ENCODE measurements at regions not wholly inside any gene's neighbourhood (a gene's known extent, or its start where the extent isn't known, plus 50 kb on each side); places are given as distances from the start of the nearest gene placed in this dataset.
"Not testable (repeated sequence)": the region's sequence is repeated elsewhere in the genome, so short reads cannot be mapped to it uniquely, and the experiment has no call there.

DNA sequence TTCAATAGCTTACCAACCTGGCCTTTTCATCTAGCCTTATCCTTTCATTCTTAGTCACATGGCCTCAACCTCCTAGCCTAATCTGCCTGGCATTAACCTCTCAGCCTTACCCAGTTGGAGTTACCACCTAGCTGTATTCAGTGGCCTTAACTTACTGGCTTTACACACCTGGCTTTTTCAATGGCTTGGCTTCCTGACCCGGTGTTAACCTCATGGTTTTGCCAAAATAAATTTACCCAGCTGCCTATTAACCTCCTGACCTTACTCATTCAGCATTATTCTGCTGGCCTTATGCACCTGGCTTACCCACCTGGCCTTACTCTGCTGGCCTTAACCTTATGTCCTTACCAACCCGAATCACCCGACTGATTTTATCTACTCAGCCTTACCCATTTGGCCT lies 135.5 kb upstream of the ZSWIM2 start:
- no peak for DNase-seq
- H3K36me3 ChIP-seq (replicated peaks; ENCODE audit: control insufficient read depth, insufficient read depth, low read length), result no peaks in the 10 kb centered on the region

DNA sequence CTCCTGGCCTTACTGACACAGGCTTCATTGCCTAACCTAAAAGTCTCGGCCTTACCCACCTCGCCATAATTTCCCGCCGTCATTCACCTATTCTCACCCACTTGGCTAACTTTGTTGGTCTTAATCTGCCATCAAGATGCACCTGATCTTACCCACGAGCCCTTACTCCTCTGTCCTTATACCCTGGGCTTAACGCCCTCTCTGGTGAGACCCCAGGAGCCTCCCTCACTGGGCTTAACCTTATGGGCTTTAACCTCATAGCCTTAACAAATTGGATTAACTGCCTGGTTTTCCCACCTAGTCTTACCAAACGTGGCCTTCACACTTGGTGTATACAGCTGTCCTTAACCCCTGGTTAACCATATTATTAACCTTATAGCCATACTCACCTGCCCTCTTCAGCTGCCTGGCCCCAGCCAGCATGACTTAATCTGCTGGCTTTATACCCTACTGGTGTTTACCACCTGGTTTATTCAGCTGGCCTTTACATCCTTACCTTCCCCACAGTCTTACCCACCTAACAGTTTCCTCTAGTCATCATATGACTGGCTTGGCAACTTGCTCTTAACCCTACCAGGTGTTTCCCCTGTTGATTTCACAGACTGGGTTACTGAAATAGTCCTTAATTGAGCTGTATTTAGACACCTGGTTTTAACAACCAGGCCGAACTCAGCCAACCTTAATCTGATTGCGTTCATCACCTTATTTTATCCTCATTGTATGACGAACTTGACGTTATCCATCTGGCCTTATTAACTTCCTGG lies 132.0 kb upstream of the ZSWIM2 start:
- Histone ChIP-seq H3K4me3 (ENCODE audit: insufficient read depth, low read depth, low read length) (no peak overlapping the region), H3K27me3 (ENCODE audit: control insufficient read depth, insufficient read depth, low read length) (no peaks in the 10 kb centered on the region), H3K36me3 (replicated peaks; ENCODE audit: control insufficient read depth, insufficient read depth, low read length) (no peaks in the 10 kb centered on the region)
- DNase-seq, result no peak

More for the DNA sequence above, 135.5 kb upstream of the ZSWIM2 start:
- no peaks in the 10 kb centered on the region for H3K27me3 ChIP-seq (ENCODE audit: control insufficient read depth, insufficient read depth, low read length)
- no peak overlapping the region for H3K4me3 ChIP-seq (ENCODE audit: insufficient read depth, low read depth, low read length)

DNA sequence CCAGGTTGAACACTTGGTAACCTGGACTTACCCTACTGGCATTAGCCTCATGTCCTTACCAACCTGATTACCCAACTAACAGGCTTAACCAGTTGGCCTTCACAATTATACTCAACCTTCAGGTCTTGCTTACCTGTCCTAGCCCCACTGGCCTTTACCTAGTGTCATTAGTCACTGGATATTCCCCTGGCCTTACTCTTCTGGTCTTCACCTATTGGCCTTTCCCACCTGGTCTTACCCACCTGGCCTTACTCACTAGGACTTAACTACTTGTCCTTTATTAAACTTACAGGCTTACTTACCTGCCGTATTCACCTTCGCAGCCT lies 131.1 kb upstream of the ZSWIM2 start:
- Histone ChIP-seq H3K4me3 (ENCODE audit: insufficient read depth, low read depth, low read length) (no peak overlapping the region), H3K36me3 (replicated peaks; ENCODE audit: control insufficient read depth, insufficient read depth, low read length) (no peaks in the 10 kb centered on the region), H3K27me3 (ENCODE audit: control insufficient read depth, insufficient read depth, low read length) (no peaks in the 10 kb centered on the region)
- DNase-seq, result no peak

DNA sequence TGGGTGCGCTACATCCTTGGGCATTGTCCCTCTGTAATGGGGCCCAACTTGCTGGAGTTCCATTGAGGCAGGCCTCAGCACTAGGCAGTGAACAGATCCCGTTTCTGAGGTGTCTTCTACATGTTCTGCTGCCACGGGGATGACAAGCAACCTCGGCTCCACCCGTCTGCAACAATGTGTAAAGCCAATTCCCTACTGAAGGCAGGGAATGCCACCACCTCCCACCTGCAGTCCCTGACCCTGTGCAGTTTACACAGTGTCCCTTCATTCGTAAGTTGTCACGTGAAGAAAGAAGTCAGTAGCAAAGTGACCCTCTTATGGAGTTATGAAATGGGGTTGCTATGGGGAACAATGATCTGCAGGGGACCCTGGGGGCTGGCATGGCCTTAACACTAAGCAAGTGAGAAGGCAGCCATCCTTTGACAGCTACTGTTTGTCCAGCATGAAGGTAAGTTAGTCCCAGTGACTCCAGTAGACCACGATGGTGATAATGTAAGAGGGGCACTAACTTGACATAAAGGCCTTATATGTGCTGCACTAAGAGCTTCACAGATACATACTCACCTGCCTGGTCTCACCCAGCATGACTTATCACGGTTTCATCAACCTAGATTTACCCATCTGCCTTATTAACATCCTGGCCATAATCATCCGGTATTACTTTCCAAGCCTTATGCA lies 130.6 kb upstream of the ZSWIM2 start:
- H3K4me3 ChIP-seq (ENCODE audit: insufficient read depth, low read depth, low read length), result no peak overlapping the region
- DNase-seq, result no peak
- no peaks in the 10 kb centered on the region for H3K27me3 ChIP-seq (ENCODE audit: control insufficient read depth, insufficient read depth, low read length)
- no peaks in the 10 kb centered on the region for H3K36me3 ChIP-seq (replicated peaks; ENCODE audit: control insufficient read depth, insufficient read depth, low read length)

DNA sequence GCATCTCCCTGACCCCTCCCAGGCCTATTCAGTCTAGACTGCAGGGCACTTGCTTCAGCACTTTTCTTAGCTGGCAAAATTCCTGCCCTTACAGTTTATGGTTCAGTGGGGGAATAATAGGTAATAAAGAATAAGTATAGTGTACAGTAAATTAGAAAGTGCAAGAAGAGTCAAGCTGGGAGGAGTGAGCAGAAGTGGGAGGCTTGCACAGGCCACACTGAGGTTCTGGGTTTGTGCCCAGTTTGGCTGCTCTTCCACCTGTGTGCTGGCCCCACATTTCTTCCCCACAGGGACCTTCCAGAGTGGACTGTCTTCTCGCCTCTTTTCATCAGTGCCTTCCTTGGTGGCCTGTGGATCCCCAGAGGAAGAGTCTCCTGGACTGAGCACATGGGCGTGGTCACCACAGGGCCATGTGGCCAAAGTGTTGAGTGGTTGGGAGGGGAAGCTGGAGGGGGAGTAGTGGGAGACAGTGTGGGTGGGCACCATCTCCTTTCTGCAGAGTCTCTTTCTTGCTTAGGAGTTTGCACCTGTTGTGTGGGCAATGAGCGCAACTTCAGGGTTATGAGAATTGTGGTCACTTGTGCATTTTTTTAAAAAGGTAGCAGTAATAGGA lies 128.6 kb upstream of the ZSWIM2 start:
- Histone ChIP-seq H3K27me3 (ENCODE audit: control insufficient read depth, insufficient read depth, low read length) (no peaks in the 10 kb centered on the region), H3K4me3 (ENCODE audit: insufficient read depth, low read depth, low read length) (no peak overlapping the region), H3K36me3 (replicated peaks; ENCODE audit: control insufficient read depth, insufficient read depth, low read length) (no peaks in the 10 kb centered on the region)
- no peak for DNase-seq

DNA sequence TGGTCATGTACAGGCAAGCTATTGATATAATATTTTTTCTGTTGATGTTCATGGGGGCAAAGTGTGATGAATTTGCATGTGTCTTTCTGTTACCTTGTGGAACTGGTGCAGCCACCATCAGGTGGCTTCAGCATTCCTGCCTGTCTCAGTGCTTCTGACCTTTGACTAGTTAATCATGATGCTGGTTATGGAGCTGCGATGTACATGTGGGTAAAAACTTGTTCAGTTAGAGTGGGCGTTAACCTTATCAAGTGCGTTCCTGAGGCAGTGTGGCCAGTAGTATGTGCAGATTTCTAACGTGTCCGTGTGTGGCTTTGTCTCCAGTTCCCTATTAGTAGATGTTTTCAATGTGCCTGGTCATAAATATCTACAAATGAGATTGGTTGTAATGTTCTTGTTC lies 127.4 kb upstream of the ZSWIM2 start:
- Histone ChIP-seq H3K27me3 (ENCODE audit: control insufficient read depth, insufficient read depth, low read length) (no peaks in the 10 kb centered on the region), H3K36me3 (replicated peaks; ENCODE audit: control insufficient read depth, insufficient read depth, low read length) (no peaks in the 10 kb centered on the region), H3K4me3 (ENCODE audit: insufficient read depth, low read depth, low read length) (no peak overlapping the region)
- no peak for DNase-seq

DNA sequence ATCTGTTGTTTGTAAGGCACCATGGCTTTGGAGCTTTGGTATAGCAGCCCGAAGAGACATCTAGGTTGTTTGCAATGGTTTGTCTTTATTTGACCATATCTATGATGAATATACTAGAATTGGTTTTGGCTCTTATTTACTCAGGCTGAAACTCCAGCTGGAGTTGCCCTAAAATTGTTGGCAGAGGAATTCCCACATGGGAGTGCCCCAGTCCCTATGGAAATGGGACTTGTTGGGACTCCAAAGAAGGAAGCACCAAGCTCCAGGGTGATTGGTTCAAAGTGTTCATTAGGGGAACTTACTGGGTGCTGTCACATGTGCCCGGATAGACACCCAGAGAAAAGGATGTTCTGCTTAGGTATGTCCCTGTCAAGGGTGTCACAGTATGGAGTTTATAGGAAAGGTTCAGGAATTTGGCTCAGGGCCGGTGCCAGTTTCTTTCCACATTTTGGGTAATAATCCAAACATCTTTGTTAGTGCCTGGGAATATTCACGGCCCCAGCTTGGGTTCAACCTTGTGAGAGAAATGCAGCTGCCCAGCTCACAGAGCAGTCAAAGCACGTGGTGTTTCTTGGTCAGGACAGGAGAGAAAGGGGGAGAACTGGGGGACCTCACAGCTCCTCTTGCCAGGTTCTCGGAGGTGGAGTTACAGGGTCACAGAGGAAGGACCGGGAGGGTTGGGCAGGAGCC lies 123.5 kb upstream of the ZSWIM2 start:
- no peak for DNase-seq
- Histone ChIP-seq H3K27me3 (ENCODE audit: control insufficient read depth, insufficient read depth, low read length) (no peaks in the 10 kb centered on the region), H3K4me3 (ENCODE audit: insufficient read depth, low read depth, low read length) (no peak overlapping the region), H3K36me3 (replicated peaks; ENCODE audit: control insufficient read depth, insufficient read depth, low read length) (no peaks in the 10 kb centered on the region)

DNA sequence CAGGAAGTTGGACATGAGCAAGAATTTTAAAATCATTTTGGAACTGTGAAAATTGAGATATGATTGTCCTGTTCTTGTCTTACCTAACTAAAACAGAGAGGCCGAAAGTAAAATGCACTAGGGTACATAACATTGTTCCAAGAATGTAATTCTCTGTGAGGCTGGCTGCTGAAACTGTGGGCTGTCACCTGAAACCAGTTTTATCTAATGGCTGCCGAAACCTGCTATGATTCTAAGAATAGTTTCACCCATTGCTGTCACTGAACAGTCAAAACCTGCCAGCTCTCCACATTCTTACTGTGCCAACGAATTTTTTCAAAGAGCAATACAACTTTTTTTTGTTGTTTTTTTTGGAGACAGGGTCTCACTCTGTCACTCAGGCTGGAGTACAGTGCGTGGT lies 119.3 kb upstream of the ZSWIM2 start:
- Histone ChIP-seq H3K36me3 (replicated peaks; ENCODE audit: control insufficient read depth, insufficient read depth, low read length) (no peaks in the 10 kb centered on the region), H3K4me3 (ENCODE audit: insufficient read depth, low read depth, low read length) (no peak overlapping the region), H3K27me3 (ENCODE audit: control insufficient read depth, insufficient read depth, low read length) (no peaks in the 10 kb centered on the region)
- no peak for DNase-seq

DNA sequence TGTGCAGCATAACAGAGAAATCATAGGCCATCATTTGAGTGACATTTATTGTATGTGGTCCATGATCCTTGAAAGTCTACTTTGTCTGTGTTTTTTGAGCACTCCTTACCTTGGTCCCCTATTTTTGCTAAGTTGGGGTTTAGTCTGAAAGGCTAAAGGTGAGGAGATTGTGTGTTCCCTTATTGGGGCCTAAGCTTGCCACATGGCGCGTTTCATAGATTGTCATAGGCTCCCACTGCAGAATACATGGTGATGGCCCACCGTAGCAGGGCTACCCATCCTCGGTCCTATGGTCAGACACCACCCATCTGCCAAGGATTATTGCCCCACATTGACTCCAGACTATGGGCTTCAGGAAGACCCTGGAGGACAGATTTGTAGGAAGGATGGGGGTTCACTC lies 117.0 kb upstream of the ZSWIM2 start:
- no peak for DNase-seq
- Histone ChIP-seq H3K27me3 (ENCODE audit: control insufficient read depth, insufficient read depth, low read length) (no peaks in the 10 kb centered on the region), H3K4me3 (ENCODE audit: insufficient read depth, low read depth, low read length) (no peak overlapping the region), H3K36me3 (replicated peaks; ENCODE audit: control insufficient read depth, insufficient read depth, low read length) (no peaks in the 10 kb centered on the region)

DNA sequence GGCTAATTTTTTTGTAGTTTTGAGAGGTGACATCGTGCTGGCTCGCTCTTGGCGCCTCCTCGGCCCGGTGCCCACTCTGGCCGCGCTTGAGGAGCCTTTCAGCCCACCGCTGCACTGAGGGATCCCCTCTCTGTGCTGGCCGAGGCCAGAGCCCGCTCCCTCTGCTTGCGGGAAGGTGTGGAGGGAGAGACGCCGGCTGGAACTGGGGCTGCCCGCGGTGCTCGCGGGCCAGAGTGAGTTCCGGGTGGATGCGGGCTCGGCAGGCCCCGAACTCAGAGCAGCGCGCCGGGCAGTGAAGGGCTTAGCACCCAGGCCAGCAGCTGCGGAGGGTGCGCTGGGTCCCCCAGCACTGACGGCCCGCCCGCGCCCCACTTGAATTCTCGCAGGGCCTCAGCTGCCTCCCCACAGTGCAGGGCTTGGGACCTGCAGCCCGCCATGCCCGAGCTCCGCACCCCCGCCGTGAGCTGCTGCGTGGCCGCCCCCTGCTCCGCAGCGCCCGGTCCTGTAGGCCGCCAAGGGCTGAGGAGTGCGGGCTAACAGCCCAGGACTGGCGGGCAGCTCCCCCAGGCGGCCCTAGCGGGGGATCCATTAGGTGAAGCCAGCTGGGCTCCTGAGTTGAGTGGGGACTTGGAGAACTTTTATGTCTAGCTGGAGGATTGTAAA lies 113.2 kb upstream of the ZSWIM2 start:
- H3K4me3 ChIP-seq (ENCODE audit: insufficient read depth, low read depth, low read length), result no peak overlapping the region
- DNase-seq, result peak; percentile 13
- no peaks in the 10 kb centered on the region for H3K27me3 ChIP-seq (ENCODE audit: control insufficient read depth, insufficient read depth, low read length)

DNA sequence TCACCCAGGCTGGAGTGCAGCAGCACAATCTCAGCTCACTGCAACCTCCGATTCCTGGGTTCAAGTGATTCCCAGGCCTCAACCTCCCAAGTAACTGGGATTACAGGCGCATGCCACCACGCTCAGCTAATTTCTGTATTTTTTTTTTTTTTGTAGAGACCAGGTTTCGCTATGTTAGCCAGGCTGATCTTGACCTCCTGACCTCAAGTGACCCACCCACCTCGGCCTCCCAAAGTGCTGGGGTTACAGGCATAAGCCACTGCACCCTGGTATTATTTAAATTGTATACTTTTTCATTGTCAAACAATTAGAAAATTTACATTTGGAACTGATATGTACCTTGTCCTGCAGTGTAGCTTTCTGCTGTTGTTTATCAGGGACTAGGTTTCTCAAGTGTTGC lies 111.3 kb upstream of the ZSWIM2 start:
- not testable (repeated sequence) for H3K4me3 ChIP-seq (ENCODE audit: insufficient read depth, low read depth, low read length); H3K27me3 ChIP-seq (ENCODE audit: control insufficient read depth, insufficient read depth, low read length); DNase-seq; H3K36me3 ChIP-seq (replicated peaks; ENCODE audit: control insufficient read depth, insufficient read depth, low read length)

More for the DNA sequence above, 113.2 kb upstream of the ZSWIM2 start:
- no peaks in the 10 kb centered on the region for H3K36me3 ChIP-seq (replicated peaks; ENCODE audit: control insufficient read depth, insufficient read depth, low read length)

DNA sequence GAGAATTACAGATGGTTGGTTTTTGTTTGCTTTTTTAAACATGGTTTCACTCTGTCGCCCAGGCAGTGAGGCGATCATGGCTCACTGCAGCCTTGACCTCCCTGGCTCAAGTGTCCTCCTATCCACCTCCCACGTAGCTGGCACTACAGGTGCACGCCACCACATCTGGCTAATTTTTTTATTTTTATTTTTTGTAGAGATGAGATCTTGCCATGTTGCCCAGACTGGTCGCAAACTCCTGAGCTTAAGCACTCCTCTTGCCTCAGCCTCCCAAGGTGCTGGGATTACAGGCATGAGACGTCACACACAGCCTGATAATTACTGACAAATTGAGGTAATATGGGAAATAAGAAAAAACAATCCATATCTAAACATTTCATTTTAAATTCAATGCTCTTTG lies 110.5 kb upstream of the ZSWIM2 start:
- no peak for DNase-seq

DNA sequence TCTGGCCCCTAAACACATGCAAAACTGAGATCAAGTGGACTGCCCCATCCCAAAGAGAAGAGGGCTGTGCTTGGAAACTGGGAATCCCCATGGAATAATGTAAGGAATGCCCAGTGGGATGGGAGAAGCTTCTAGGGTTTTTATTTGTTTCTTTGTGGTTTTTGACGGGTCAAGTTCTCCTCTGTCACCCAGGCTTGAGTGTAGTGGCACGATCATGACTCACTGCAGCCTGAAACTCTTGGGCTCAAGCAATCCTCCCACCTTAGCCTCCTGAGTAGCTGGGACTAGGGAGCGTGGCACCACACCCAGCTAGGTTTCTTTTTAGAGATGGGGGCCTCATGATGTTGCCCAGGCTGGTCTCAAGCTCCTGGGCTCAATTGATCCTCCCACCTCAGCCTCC lies 101.7 kb upstream of the ZSWIM2 start:
- Histone ChIP-seq H3K27me3 (ENCODE audit: control insufficient read depth, insufficient read depth, low read length) (no peaks in the 10 kb centered on the region), H3K36me3 (replicated peaks; ENCODE audit: control insufficient read depth, insufficient read depth, low read length) (no peaks in the 10 kb centered on the region), H3K4me3 (ENCODE audit: insufficient read depth, low read depth, low read length) (no peak overlapping the region)
- no peak for DNase-seq

More for the DNA sequence above, 110.5 kb upstream of the ZSWIM2 start:
- Histone ChIP-seq H3K36me3 (replicated peaks; ENCODE audit: control insufficient read depth, insufficient read depth, low read length) (no peaks in the 10 kb centered on the region), H3K4me3 (ENCODE audit: insufficient read depth, low read depth, low read length) (no peak overlapping the region), H3K27me3 (ENCODE audit: control insufficient read depth, insufficient read depth, low read length) (no peaks in the 10 kb centered on the region)

DNA sequence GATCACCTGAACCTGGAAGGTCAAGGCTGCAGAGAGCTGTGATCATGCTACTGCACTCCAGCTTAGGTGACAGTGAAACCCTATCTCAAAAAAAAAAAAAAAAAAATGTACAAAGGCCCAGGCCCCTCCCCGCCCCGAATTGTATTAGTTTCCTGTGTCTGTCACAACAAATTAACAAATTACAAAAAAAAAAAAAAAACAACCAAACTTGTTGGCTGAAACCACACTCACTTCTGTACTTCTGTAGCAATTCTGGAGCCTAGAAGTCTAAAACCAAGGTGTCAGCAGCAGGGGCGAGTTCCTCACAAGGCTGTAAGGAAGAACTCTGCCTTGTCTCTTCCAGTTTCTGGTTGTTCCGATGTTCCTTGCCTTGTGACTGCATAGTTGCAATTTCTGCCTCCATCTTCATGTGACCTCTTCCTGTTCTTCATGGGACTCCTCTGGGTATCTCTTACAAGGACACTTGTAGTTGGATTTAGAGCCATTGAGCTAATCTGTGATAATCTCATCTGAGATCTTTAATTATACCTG lies 100.8 kb upstream of the ZSWIM2 start:
- Histone ChIP-seq H3K36me3 (replicated peaks; ENCODE audit: control insufficient read depth, insufficient read depth, low read length) (no peaks in the 10 kb centered on the region), H3K27me3 (ENCODE audit: control insufficient read depth, insufficient read depth, low read length) (no peaks in the 10 kb centered on the region), H3K4me3 (ENCODE audit: insufficient read depth, low read depth, low read length) (no peak overlapping the region)
- DNase-seq, result no peak
